ENCODE measurements at regions not wholly inside any gene's neighbourhood (a gene's known extent, or its start where the extent isn't known, plus 50 kb on each side); places are given as distances from the start of the nearest gene placed in this dataset.

DNA sequence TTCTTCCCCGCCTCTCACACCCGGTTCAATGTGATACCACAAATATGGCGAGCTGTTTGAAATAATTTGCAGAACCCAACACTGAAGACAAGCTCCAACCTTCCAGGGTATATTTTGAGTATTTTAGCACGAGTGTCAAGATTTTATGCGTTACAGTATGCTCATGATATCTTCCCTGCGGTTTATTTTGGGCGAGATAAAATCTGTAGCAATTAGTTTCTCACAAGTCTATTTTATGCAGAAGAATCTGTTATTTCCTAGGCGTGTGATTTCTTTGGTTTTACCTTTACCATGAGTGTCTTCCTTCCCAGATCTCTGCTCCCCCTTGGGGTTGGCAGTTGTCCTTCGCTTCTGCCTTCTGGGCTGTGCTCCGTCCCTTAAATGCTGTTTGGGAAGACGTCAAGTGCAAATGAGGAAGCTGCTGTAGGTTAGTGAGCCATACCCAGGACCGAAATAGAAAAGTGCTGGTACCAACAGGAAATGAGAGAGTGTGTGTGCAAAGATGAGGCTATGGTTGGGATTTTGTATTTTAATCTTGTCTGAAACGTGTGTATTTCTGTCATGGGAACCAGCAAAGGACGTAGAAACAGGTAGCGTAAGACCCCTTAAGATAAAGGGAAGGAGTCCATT lies 299.8 kb downstream of the KLF6 start:
- FAIRE-seq, result no peak
- POLR2A ChIA-PET, result no interaction called here
- H3K27ac ChIP-seq (ENCODE audit: insufficient read depth, low read depth, low read length), result no peak overlapping the region
- no peaks in the 10 kb centered on the region for H3K9me1 ChIP-seq (replicated peaks; ENCODE audit: control insufficient read depth, extremely low read depth, insufficient read depth, low read length)
- H3K9me3 ChIP-seq (replicated peaks; ENCODE audit: control insufficient read depth, insufficient read depth, low read length), result no peaks in the 10 kb centered on the region
- intact Hi-C loops (cut with micrococcal nuclease), result no loop called here
- H3K4me1 ChIP-seq (ENCODE audit: control insufficient read depth, extremely low read depth, insufficient read depth, low read length), result peaks cover 9% of the 10 kb centered on the region
- H4K20me1 ChIP-seq (replicated peaks; ENCODE audit: control insufficient read depth, extremely low read depth, insufficient read depth, low read length), result no peaks in the 10 kb centered on the region
- no peak overlapping the region for H2AFZ ChIP-seq (ENCODE audit: low read depth, low read length)
- H3K9ac ChIP-seq (replicated peaks; ENCODE audit: extremely low read depth, insufficient read depth, low read length), result no peak overlapping the region
- H3K36me3 ChIP-seq (ENCODE audit: control insufficient read depth in 2 of 2, extremely low read depth in 1 of 2, insufficient read depth in 2 of 2, low read length in 2 of 2), result no peaks in the 10 kb centered on the region
- no peak overlapping the region for H3K4me2 ChIP-seq (ENCODE audit: insufficient read depth, low read length)
- no TSS peak for BruUV-seq (replicated peaks)
- H3K79me2 ChIP-seq (ENCODE audit: control insufficient read depth, insufficient read depth, low read length), result no peaks in the 10 kb centered on the region
- CTCF ChIA-PET, result interaction anchor here (1.3 to 1.7 kb wide), 2 partner anchors 9 to 288 kb away, joined by 3 to 4 read pairs; no protein-coding TSS in a partner anchor
- H3K4me3 ChIP-seq (replicated peaks in 1 of 3; ENCODE audit: insufficient read depth in 1 of 3, low read depth in 1 of 3, low read length in 3 of 3), result no peak overlapping the region
- H3K27me3 ChIP-seq (ENCODE audit: control insufficient read depth in 2 of 2, insufficient read depth in 2 of 2, low read length in 2 of 2), result peaks cover 0 to 2% of the 10 kb centered on the region in 2 experiments
- dilution Hi-C loops (cut with MboI; ENCODE audit: extremely low pct_ligation_motif_present, low sequenced_read_pairs), result no loop called here
- no peak for DNase-seq (ENCODE audit: low read depth, low spot score)
- TF ChIP-seq POLR2AphosphoS5 (IDR thresholded peaks at IDR 0.05; ENCODE audit: insufficient read depth, low read depth, low read length) (no peak), EZH2 (IDR thresholded peaks at IDR 0.05; ENCODE audit: borderline replicate concordance, low read depth, low read length, severe bottlenecking) (no peak), POLR2A (IDR thresholded peaks at IDR 0.05; ENCODE audit: low read depth, low read length) (no peak), GATA2 (IDR thresholded peaks at IDR 0.05; ENCODE audit: insufficient read depth, insufficient read length, low read depth, low read length) (no peak), JUN (IDR thresholded peaks at IDR 0.05; ENCODE audit: borderline replicate concordance, insufficient read depth, insufficient read length, low read depth) (no peak), MYC (IDR thresholded peaks at IDR 0.05; ENCODE audit: low read depth, low read length) (no peak), FOS (IDR thresholded peaks at IDR 0.05; ENCODE audit: borderline replicate concordance, insufficient read depth, low read length) (no peak)
- TF ChIP-seq, protein P1, sequence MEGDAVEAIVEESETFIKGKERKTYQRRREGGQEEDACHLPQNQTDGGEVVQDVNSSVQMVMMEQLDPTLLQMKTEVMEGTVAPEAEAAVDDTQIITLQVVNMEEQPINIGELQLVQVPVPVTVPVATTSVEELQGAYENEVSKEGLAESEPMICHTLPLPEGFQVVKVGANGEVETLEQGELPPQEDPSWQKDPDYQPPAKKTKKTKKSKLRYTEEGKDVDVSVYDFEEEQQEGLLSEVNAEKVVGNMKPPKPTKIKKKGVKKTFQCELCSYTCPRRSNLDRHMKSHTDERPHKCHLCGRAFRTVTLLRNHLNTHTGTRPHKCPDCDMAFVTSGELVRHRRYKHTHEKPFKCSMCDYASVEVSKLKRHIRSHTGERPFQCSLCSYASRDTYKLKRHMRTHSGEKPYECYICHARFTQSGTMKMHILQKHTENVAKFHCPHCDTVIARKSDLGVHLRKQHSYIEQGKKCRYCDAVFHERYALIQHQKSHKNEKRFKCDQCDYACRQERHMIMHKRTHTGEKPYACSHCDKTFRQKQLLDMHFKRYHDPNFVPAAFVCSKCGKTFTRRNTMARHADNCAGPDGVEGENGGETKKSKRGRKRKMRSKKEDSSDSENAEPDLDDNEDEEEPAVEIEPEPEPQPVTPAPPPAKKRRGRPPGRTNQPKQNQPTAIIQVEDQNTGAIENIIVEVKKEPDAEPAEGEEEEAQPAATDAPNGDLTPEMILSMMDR (IDR thresholded peaks at IDR 0.05; ENCODE audit: extremely low read depth in 1 of 2, insufficient read depth in 1 of 2, low read depth in 1 of 2, low read length in 2 of 2), result no peak
- TF ChIP-seq, protein P2, sequence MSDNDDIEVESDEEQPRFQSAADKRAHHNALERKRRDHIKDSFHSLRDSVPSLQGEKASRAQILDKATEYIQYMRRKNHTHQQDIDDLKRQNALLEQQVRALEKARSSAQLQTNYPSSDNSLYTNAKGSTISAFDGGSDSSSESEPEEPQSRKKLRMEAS (IDR thresholded peaks at IDR 0.05; ENCODE audit: insufficient read depth, insufficient read length), result no peak
